ENCODE measurements at regions not wholly inside any gene's neighbourhood (a gene's known extent, or its start where the extent isn't known, plus 50 kb on each side); places are given as distances from the start of the nearest gene placed in this dataset.

DNA sequence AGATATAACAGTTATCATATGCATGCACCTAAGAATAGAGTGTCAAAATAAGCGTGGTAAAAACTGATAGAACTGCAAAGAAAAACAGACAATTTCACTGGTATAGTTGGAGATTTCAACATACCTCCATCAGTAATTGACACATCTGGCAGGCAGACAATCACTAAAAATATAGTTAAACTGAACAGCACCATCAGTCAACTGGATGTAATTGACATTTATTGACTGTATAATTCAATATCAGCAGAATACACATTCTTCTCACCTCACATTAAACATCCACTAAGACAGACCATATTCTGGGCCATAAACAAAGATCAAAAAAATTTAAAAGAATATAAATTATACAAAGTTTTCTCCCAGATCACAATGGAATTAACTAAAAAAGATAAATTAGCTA is 378.5 kb upstream of the RGPD4 start:
- H3K9me2 ChIP-seq (ENCODE audit: insufficient read depth): no peaks in the 10 kb centered on the region
- H3K4me3 ChIP-seq: no peak overlapping the region
- no peaks in the 10 kb centered on the region for H3K4me1 ChIP-seq (replicated peaks; ENCODE audit: insufficient read depth)
- no TSS peak for BruUV-seq (replicated peaks)
- TF ChIP-seq, protein P1, sequence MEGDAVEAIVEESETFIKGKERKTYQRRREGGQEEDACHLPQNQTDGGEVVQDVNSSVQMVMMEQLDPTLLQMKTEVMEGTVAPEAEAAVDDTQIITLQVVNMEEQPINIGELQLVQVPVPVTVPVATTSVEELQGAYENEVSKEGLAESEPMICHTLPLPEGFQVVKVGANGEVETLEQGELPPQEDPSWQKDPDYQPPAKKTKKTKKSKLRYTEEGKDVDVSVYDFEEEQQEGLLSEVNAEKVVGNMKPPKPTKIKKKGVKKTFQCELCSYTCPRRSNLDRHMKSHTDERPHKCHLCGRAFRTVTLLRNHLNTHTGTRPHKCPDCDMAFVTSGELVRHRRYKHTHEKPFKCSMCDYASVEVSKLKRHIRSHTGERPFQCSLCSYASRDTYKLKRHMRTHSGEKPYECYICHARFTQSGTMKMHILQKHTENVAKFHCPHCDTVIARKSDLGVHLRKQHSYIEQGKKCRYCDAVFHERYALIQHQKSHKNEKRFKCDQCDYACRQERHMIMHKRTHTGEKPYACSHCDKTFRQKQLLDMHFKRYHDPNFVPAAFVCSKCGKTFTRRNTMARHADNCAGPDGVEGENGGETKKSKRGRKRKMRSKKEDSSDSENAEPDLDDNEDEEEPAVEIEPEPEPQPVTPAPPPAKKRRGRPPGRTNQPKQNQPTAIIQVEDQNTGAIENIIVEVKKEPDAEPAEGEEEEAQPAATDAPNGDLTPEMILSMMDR (conservative IDR thresholded peaks at IDR 0.05): no peak
- no peak for TF ChIP-seq EZH2 (IDR thresholded peaks at IDR 0.05; ENCODE audit: low read depth)
- H3K36me3 ChIP-seq (ENCODE audit: low read depth): no peaks in the 10 kb centered on the region
- H4K20me1 ChIP-seq (ENCODE audit: insufficient read depth): no peaks in the 10 kb centered on the region
- intact Hi-C loops (cut with micrococcal nuclease; ENCODE audit: unreplicated experiment): no loop called here
- H3F3A ChIP-seq (ENCODE audit: insufficient read depth, low read depth): no peaks in the 10 kb centered on the region
- CTCF ChIA-PET: no interaction called here
- H3K27ac ChIP-seq: no peak overlapping the region
- DNase-seq: no peak
- no peak overlapping the region for H2AFZ ChIP-seq
- POLR2A ChIA-PET (ENCODE audit: unreplicated experiment): no interaction called here
- H3K27me3 ChIP-seq (ENCODE audit: insufficient read depth, low read depth): no peaks in the 10 kb centered on the region
- H3K9me3 ChIP-seq (ENCODE audit: insufficient read depth, low read depth): no peaks in the 10 kb centered on the region
- no peak overlapping the region for H3K4me2 ChIP-seq
- H3K79me2 ChIP-seq (ENCODE audit: low read depth): no peaks in the 10 kb centered on the region

DNA sequence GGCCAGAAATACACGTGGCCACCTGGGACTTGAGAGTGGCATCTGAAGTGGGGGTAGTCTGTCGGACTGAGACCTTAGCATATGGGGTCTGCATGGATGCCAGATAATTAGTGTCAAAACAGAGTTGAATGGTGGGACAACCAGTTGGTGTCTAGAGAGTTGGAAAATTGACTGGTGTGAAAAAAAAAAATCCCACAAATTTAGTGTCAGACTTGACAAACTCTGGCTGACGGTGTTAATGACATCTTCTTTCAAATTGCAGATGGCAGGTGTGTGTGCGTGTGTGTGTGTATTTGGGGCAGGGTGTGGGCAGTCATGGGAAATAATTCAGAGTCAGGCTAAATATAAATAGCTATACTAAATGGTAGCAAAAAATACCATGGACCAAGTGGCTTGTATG is 365.4 kb upstream of the RGPD4 start:
- DNase-seq: no peak
- no peaks in the 10 kb centered on the region for H3K9me2 ChIP-seq (ENCODE audit: insufficient read depth)
- H3K4me3 ChIP-seq: no peak overlapping the region
- H4K20me1 ChIP-seq (ENCODE audit: insufficient read depth): no peaks in the 10 kb centered on the region
- H3K36me3 ChIP-seq (ENCODE audit: low read depth): no peaks in the 10 kb centered on the region
- H3K79me2 ChIP-seq (ENCODE audit: low read depth): no peaks in the 10 kb centered on the region
- no peak overlapping the region for H2AFZ ChIP-seq
- no peaks in the 10 kb centered on the region for H3K9me3 ChIP-seq (ENCODE audit: insufficient read depth, low read depth)
- no peaks in the 10 kb centered on the region for H3K4me1 ChIP-seq (replicated peaks; ENCODE audit: insufficient read depth)
- TF ChIP-seq, protein P1 (conservative IDR thresholded peaks at IDR 0.05): no peak
- TF ChIP-seq EZH2 (IDR thresholded peaks at IDR 0.05; ENCODE audit: low read depth): no peak
- intact Hi-C loops (cut with micrococcal nuclease; ENCODE audit: unreplicated experiment): no loop called here
- no peak overlapping the region for H3K4me2 ChIP-seq
- H3K27me3 ChIP-seq (ENCODE audit: insufficient read depth, low read depth): no peaks in the 10 kb centered on the region
- no peaks in the 10 kb centered on the region for H3F3A ChIP-seq (ENCODE audit: insufficient read depth, low read depth)
- ChIA-PET CTCF (no interaction called here), POLR2A (ENCODE audit: unreplicated experiment) (no interaction called here)
- no peak overlapping the region for H3K27ac ChIP-seq
- BruUV-seq (replicated peaks): no TSS peak

DNA sequence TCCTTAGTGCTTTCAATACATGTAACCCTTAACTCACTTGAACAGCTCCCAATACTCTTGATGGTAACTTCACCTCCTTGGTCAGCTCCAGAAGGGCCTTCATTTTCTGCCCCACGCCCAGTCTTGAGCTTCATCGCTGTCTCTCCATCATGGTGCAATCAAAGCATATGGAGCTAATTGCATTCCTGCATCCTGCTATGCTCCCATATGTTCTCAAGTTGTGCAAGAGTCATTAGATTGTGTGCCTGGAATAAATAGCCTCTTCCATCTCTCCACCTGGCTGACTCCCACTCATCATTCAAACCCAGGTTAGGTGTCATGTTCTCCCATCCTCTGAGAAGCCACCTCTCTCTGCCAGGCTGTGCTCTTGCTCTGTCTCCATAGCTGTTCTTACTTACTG is 364.5 kb upstream of the RGPD4 start:
- Histone ChIP-seq H3K9me2 (ENCODE audit: insufficient read depth) (no peaks in the 10 kb centered on the region), H4K20me1 (ENCODE audit: insufficient read depth) (no peaks in the 10 kb centered on the region), H3K4me3 (no peak overlapping the region), H3K79me2 (ENCODE audit: low read depth) (no peaks in the 10 kb centered on the region), H3F3A (ENCODE audit: insufficient read depth, low read depth) (no peaks in the 10 kb centered on the region), H3K9me3 (ENCODE audit: insufficient read depth, low read depth) (no peaks in the 10 kb centered on the region), H3K36me3 (ENCODE audit: low read depth) (no peaks in the 10 kb centered on the region), H3K27me3 (ENCODE audit: insufficient read depth, low read depth) (no peaks in the 10 kb centered on the region), H3K4me2 (no peak overlapping the region), H3K4me1 (replicated peaks; ENCODE audit: insufficient read depth) (no peaks in the 10 kb centered on the region), H2AFZ (no peak overlapping the region), H3K27ac (no peak overlapping the region)
- no TSS peak for BruUV-seq (replicated peaks)
- ChIA-PET CTCF (no interaction called here), POLR2A (ENCODE audit: unreplicated experiment) (no interaction called here)
- DNase-seq: no peak
- no peak for TF ChIP-seq EZH2 (IDR thresholded peaks at IDR 0.05; ENCODE audit: low read depth)
- TF ChIP-seq, protein P1 (conservative IDR thresholded peaks at IDR 0.05): no peak
- intact Hi-C loops (cut with micrococcal nuclease; ENCODE audit: unreplicated experiment): no loop called here
